Breast epithelium (tissue), 3 donors: ENCODE measurements at regions not wholly inside any gene's neighbourhood (a gene's known extent, or its start where the extent isn't known, plus 50 kb on each side); places are given as distances from the start of the nearest gene placed in this dataset.

Source experiments
- POLR2A ChIP-seq: fragments of 450-650 bp; IDR thresholded peaks from one replicate; pipeline ENCODE4 v1.6.1; 2016; ENCODE audit warnings: antibody characterized with exemption, mild to moderate bottlenecking, moderate library complexity
- POLR2AphosphoS5 ChIP-seq, 3 donors: sonication (generic); formaldehyde crosslinking; IDR thresholded peaks; one replicate each; pipeline ENCODE4 v1.6.1; 2017; ENCODE audit warnings: antibody characterized with exemption in 3 of 3
- TF ChIP-seq, protein P1 (sequence below), 3 donors: fragments of 450-650 bp; IDR thresholded peaks; one replicate each; pipeline ENCODE4 v1.5.1; 2016 to 2017; ENCODE audit warnings: antibody characterized with exemption in 3 of 3, mild to moderate bottlenecking in 3 of 3, moderate library complexity in 3 of 3

DNA sequence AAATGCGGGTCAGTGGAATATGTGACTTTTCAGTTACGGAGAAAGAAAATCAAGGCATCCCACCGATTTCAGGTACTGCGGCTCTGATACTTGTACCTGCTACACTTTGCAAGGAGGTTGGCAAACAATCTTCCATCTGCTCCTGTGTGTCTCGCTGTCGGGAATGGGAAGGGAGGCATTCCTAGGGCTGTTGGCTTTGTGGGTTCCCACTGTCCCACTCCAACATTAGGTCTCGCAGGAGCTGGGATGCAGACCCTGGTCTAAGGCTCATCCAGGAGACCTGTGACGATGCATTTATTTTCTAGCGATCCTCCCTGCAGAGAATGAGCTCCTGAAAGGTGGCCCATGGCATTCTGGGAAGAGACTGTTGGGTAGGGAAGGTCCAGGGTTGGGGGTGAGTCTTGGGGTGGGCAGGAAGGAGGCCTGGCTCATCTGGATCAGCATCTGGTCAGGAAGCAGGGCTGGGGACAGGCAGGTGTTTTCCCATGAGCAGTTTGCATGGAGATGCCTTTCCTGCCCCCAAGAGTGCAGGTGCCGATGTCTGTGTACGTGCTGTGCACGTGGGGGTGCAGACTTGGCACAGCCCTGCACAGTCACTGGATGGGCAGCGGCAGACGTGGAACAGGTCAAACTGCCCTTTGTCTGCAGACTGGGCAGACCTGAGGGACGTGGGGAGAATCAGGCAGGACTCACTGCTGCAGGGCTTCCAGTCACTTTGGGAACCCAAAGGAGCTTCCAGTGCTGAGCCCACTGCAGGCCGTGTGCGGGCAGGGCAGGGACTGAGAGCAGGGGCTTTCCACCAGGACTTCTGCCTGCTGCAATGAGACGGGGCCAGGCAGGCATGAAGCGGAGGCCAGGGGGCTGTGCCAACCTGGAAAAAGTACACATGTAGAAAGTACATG lies 152.4 kb downstream of the TEX29 start:
- TF ChIP-seq, protein P1, sequence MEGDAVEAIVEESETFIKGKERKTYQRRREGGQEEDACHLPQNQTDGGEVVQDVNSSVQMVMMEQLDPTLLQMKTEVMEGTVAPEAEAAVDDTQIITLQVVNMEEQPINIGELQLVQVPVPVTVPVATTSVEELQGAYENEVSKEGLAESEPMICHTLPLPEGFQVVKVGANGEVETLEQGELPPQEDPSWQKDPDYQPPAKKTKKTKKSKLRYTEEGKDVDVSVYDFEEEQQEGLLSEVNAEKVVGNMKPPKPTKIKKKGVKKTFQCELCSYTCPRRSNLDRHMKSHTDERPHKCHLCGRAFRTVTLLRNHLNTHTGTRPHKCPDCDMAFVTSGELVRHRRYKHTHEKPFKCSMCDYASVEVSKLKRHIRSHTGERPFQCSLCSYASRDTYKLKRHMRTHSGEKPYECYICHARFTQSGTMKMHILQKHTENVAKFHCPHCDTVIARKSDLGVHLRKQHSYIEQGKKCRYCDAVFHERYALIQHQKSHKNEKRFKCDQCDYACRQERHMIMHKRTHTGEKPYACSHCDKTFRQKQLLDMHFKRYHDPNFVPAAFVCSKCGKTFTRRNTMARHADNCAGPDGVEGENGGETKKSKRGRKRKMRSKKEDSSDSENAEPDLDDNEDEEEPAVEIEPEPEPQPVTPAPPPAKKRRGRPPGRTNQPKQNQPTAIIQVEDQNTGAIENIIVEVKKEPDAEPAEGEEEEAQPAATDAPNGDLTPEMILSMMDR (IDR thresholded peaks at IDR 0.05): no peak
- no peak for TF ChIP-seq POLR2AphosphoS5 (IDR thresholded peaks at IDR 0.05)
- TF ChIP-seq POLR2A: no peak
